ENCODE measurements at regions not wholly inside any gene's neighbourhood (a gene's known extent, or its start where the extent isn't known, plus 50 kb on each side); places are given as distances from the start of the nearest gene placed in this dataset.

GRCh38 chr5:3009605-3010004 is 258.1 kb upstream of the IRX2 start:
- TF ChIP-seq CTCF (IDR thresholded peaks at IDR 0.05) (no peak), EZH2 (IDR thresholded peaks at IDR 0.05; ENCODE audit: borderline replicate concordance, insufficient read depth, low read depth, low read length, poor library complexity, severe bottlenecking) (no peak)
